SU-DHL-6 (cell line): ENCODE measurements at regions not wholly inside any gene's neighbourhood (a gene's known extent, or its start where the extent isn't known, plus 50 kb on each side); places are given as distances from the start of the nearest gene placed in this dataset.

Source experiments
- CTCF ChIP-seq: fragments of 200-600 bp; sonication (generic); IDR thresholded peaks from one replicate; pipeline ENCODE4 v1.5.1; 2017; ENCODE audit warnings: antibody characterized with exemption, mild to moderate bottlenecking, low read length, moderate library complexity; ENCODE audit not compliant: insufficient read depth, poor library complexity, severe bottlenecking
- EZH2phosphoT487 ChIP-seq: fragments of 200-600 bp; sonication (generic), shearing (Covaris generic); conservative IDR thresholded peaks from 2 replicates; pipeline ENCODE4 v1.6.1; 2018; ENCODE audit warnings: mild to moderate bottlenecking, antibody characterized with exemption, low read length, moderate library complexity, mixed read lengths

- TF ChIP-seq CTCF = no peak
- TF ChIP-seq EZH2phosphoT487 = no peak
Observed at GRCh38 chr3:153337369-153337768, 175.3 kb downstream of the RAP2B start.
